ENCODE measurements at regions not wholly inside any gene's neighbourhood (a gene's known extent, or its start where the extent isn't known, plus 50 kb on each side); places are given as distances from the start of the nearest gene placed in this dataset.

GRCh38 chr21:35540950-35541638 lies 492.0 kb upstream of the RUNX1 start:
- Histone ChIP-seq H3K4me1 (peaks cover 9% of the 10 kb centered on the region), H4K20me1 (no peaks in the 10 kb centered on the region), H3K9me3 (peaks cover 2% of the 10 kb centered on the region), H3K4me2 (no peak overlapping the region), H3K27ac (no peak overlapping the region), H3K27me3 (no peaks in the 10 kb centered on the region), H3K9ac (no peak overlapping the region), H3K36me3 (no peaks in the 10 kb centered on the region), H3K4me3 (no peak overlapping the region)
- TF ChIP-seq Cebpa-rat (IDR thresholded peaks at IDR 0.05), result no peak

GRCh38 chr21:35538386-35538785 lies 489.3 kb upstream of the RUNX1 start:
- H3K27me3 ChIP-seq, result no peaks in the 10 kb centered on the region
- no peak overlapping the region for H3K27ac ChIP-seq
- H3K36me3 ChIP-seq, result no peaks in the 10 kb centered on the region
- no peak overlapping the region for H3K4me2 ChIP-seq
- H3K9ac ChIP-seq, result no peak overlapping the region
- no peaks in the 10 kb centered on the region for H4K20me1 ChIP-seq
- no peak overlapping the region for H3K4me3 ChIP-seq
- peaks cover 4% of the 10 kb centered on the region for H3K4me1 ChIP-seq
- peaks cover 10% of the 10 kb centered on the region for H3K9me3 ChIP-seq
- no peak for TF ChIP-seq Cebpa-rat (IDR thresholded peaks at IDR 0.05)

GRCh38 chr21:35537604-35538003 lies 488.5 kb upstream of the RUNX1 start:
- H3K4me3 ChIP-seq, result no peak overlapping the region
- no peaks in the 10 kb centered on the region for H3K27me3 ChIP-seq
- H3K9me3 ChIP-seq, result peaks cover 10% of the 10 kb centered on the region
- H3K27ac ChIP-seq, result no peak overlapping the region
- no peaks in the 10 kb centered on the region for H4K20me1 ChIP-seq
- TF ChIP-seq Cebpa-rat (IDR thresholded peaks at IDR 0.05), result no peak
- no peak overlapping the region for H3K4me2 ChIP-seq
- no peaks in the 10 kb centered on the region for H3K36me3 ChIP-seq
- H3K4me1 ChIP-seq, result no peaks in the 10 kb centered on the region
- H3K9ac ChIP-seq, result no peak overlapping the region

- TF ChIP-seq Cebpa-rat (IDR thresholded peaks at IDR 0.05), result no peak
- Histone ChIP-seq H4K20me1 (no peaks in the 10 kb centered on the region), H3K4me3 (no peak overlapping the region), H3K9me3 (peaks cover 10% of the 10 kb centered on the region), H3K4me1 (peaks cover 14% of the 10 kb centered on the region), H3K27me3 (no peaks in the 10 kb centered on the region), H3K27ac (no peak overlapping the region), H3K4me2 (no peak overlapping the region), H3K9ac (no peak overlapping the region), H3K36me3 (no peaks in the 10 kb centered on the region)
Observed at GRCh38 chr21:35533893-35534292, 484.8 kb upstream of the RUNX1 start.

GRCh38 chr21:35530766-35531165 lies 481.7 kb upstream of the RUNX1 start:
- Histone ChIP-seq H3K27me3 (no peaks in the 10 kb centered on the region), H4K20me1 (no peaks in the 10 kb centered on the region), H3K4me2 (no peak overlapping the region), H3K4me3 (no peak overlapping the region), H3K4me1 (peaks cover 33% of the 10 kb centered on the region), H3K36me3 (no peaks in the 10 kb centered on the region), H3K9ac (no peak overlapping the region), H3K9me3 (peaks cover 5% of the 10 kb centered on the region; the same call in 1 of the 2 replicates), H3K27ac (no peak overlapping the region)
- TF ChIP-seq Cebpa-rat (IDR thresholded peaks at IDR 0.05), result no peak

- peak overlapping the region; percentile 71 for H3K27ac ChIP-seq
Observed at GRCh38 chr21:35529171-35529863, 480.2 kb upstream of the RUNX1 start.

GRCh38 chr21:35528116-35529042 lies 479.3 kb upstream of the RUNX1 start:
- H3K4me2 ChIP-seq, result peak overlapping the region; percentile 93
- no peaks in the 10 kb centered on the region for H4K20me1 ChIP-seq
- no peaks in the 10 kb centered on the region for H3K27me3 ChIP-seq
- H3K9me3 ChIP-seq, result no peaks in the 10 kb centered on the region
- H3K36me3 ChIP-seq, result no peaks in the 10 kb centered on the region
- peaks cover 42% of the 10 kb centered on the region for H3K4me1 ChIP-seq
- H3K4me3 ChIP-seq, result peak overlapping the region; percentile 60
- H3K9ac ChIP-seq, result peak overlapping the region; percentile 56
- TF ChIP-seq Cebpa-rat (IDR thresholded peaks at IDR 0.05), result no peak
- H3K27ac ChIP-seq, result peak overlapping the region; percentile 71

More at GRCh38 chr21:35529171-35529863, 480.2 kb upstream of the RUNX1 start:
- no peaks in the 10 kb centered on the region for H4K20me1 ChIP-seq
- H3K9me3 ChIP-seq, result no peaks in the 10 kb centered on the region
- H3K9ac ChIP-seq, result peak overlapping the region; percentile 56
- peak overlapping the region; percentile 93 for H3K4me2 ChIP-seq
- H3K4me1 ChIP-seq, result peaks cover 42% of the 10 kb centered on the region
- H3K27me3 ChIP-seq, result no peaks in the 10 kb centered on the region
- no peaks in the 10 kb centered on the region for H3K36me3 ChIP-seq
- TF ChIP-seq Cebpa-rat (IDR thresholded peaks at IDR 0.05), result no peak
- peak overlapping the region; percentile 60 for H3K4me3 ChIP-seq

GRCh38 chr21:35527358-35527757 lies 478.3 kb upstream of the RUNX1 start:
- Histone ChIP-seq H3K4me1 (peaks cover 42% of the 10 kb centered on the region), H3K9ac (no peak overlapping the region), H3K36me3 (no peaks in the 10 kb centered on the region), H4K20me1 (no peaks in the 10 kb centered on the region), H3K27me3 (no peaks in the 10 kb centered on the region), H3K4me3 (no peak overlapping the region), H3K4me2 (peak overlapping the region; percentile 93), H3K9me3 (no peaks in the 10 kb centered on the region), H3K27ac (no peak overlapping the region)
- TF ChIP-seq Cebpa-rat (IDR thresholded peaks at IDR 0.05), result no peak

GRCh38 chr21:35525443-35525842 lies 476.3 kb upstream of the RUNX1 start:
- H3K4me1 ChIP-seq, result peaks cover 42% of the 10 kb centered on the region
- TF ChIP-seq Cebpa-rat (IDR thresholded peaks at IDR 0.05), result no peak
- no peaks in the 10 kb centered on the region for H4K20me1 ChIP-seq
- no peaks in the 10 kb centered on the region for H3K27me3 ChIP-seq
- no peak overlapping the region for H3K9ac ChIP-seq
- no peak overlapping the region for H3K4me3 ChIP-seq
- no peak overlapping the region for H3K27ac ChIP-seq
- H3K9me3 ChIP-seq, result no peaks in the 10 kb centered on the region
- H3K36me3 ChIP-seq, result no peaks in the 10 kb centered on the region
- H3K4me2 ChIP-seq, result 0 out of 2 replicates have a peak overlapping the region, but pooled peaks have one; percentile 6
